Chondrocyte (in vitro differentiated cells): ENCODE measurements at regions not wholly inside any gene's neighbourhood (a gene's known extent, or its start where the extent isn't known, plus 50 kb on each side); places are given as distances from the start of the nearest gene placed in this dataset.

Experiments used
- DNase-seq: peaks from one replicate; pipeline ENCODE4 v3.0.0; 2021; ENCODE audit warnings: mixed read lengths, low spot score
- H3K27ac Mint-ChIP-seq: one replicate; pipeline ENCODE4 v1.8.0; 2021; ENCODE audit warnings: mild to moderate bottlenecking, moderate library complexity, mixed read lengths; ENCODE audit not compliant: unreplicated experiment
- H3K27me3 Mint-ChIP-seq: 2 replicates; pipeline ENCODE4 v1.8.0; 2021; ENCODE audit warnings: low read depth, mixed read lengths
- H3K36me3 Mint-ChIP-seq: 2 replicates; pipeline ENCODE4 v1.8.0; 2021; ENCODE audit warnings: low read depth, mixed read lengths
- H3K4me1 Mint-ChIP-seq: 2 replicates; pipeline ENCODE4 v1.8.0; 2021; ENCODE audit warnings: low read depth, mild to moderate bottlenecking, mixed read lengths
- H3K4me3 Mint-ChIP-seq: one replicate; pipeline ENCODE4 v1.8.0; 2021; ENCODE audit warnings: mild to moderate bottlenecking, moderate library complexity, mixed read lengths; ENCODE audit not compliant: unreplicated experiment
- H3K9me3 Mint-ChIP-seq: 2 replicates; pipeline ENCODE4 v1.8.0; 2021; ENCODE audit warnings: low read depth, mixed read lengths
- TF ChIP-seq, protein P1 (sequence below): fragments of 200-600 bp; sonication (generic); IDR thresholded peaks from 2 replicates; pipeline ENCODE4 v1.5.0; 2021; ENCODE audit warnings: antibody characterized with exemption, mild to moderate bottlenecking, moderate library complexity

DNA sequence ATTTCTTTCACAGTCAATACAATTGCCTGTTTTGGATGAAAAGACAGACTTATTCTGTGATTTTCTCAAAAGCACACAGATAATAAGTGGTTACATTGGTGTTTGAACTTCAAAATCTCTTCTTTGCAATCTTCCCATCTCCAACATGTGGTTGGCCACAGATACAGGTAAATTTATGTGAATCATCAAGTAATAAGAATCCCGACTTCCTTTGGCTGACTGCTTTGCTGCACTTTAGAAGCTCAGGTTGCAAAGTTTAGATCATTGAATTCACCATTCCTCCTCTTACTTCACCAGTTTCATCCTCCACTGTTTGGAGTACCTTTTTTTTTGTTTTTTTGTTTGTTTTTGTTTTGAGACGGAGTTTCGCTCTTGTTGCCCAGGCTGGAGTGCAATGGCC, 56.5 kb upstream of the ADRB2 start:
- TF ChIP-seq, protein P1, sequence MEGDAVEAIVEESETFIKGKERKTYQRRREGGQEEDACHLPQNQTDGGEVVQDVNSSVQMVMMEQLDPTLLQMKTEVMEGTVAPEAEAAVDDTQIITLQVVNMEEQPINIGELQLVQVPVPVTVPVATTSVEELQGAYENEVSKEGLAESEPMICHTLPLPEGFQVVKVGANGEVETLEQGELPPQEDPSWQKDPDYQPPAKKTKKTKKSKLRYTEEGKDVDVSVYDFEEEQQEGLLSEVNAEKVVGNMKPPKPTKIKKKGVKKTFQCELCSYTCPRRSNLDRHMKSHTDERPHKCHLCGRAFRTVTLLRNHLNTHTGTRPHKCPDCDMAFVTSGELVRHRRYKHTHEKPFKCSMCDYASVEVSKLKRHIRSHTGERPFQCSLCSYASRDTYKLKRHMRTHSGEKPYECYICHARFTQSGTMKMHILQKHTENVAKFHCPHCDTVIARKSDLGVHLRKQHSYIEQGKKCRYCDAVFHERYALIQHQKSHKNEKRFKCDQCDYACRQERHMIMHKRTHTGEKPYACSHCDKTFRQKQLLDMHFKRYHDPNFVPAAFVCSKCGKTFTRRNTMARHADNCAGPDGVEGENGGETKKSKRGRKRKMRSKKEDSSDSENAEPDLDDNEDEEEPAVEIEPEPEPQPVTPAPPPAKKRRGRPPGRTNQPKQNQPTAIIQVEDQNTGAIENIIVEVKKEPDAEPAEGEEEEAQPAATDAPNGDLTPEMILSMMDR: no peak
- Mint-ChIP-seq H3K4me3 (no peak overlapping the region), H3K27me3 (peaks cover 30% of the 10 kb centered on the region)

DNA sequence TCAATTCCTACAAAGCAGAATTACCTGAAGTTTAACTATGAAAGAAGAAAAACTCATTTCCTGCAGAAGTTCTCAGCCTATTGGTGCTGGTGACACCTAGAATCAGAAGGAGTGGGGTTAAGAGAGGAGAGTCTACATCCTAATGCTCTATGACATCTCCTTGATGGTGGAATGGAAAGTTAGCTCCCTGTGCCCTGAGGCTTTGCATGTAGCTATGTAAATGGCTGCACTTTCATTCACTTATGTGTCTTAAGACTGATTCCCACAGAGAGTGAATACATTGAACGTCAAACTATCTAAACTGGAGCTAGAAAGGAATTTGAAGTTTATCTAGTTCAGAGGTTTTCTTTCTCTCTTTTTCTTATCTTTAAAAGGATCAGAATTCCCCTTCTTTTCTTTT, 52.1 kb upstream of the ADRB2 start:
- no peaks in the 10 kb centered on the region for H3K9me3 Mint-ChIP-seq
- peaks cover 10% of the 10 kb centered on the region for H3K27me3 Mint-ChIP-seq
- no peak for DNase-seq
- H3K4me3 Mint-ChIP-seq: no peak overlapping the region
- TF ChIP-seq, protein P1: no peak
- no peaks in the 10 kb centered on the region for H3K36me3 Mint-ChIP-seq
- H3K27ac Mint-ChIP-seq: no peak overlapping the region
- H3K4me1 Mint-ChIP-seq: peaks cover 9% of the 10 kb centered on the region

More for the DNA sequence above, 56.5 kb upstream of the ADRB2 start:
- no peak for DNase-seq
- Mint-ChIP-seq H3K36me3 (no peaks in the 10 kb centered on the region), H3K4me1 (no peaks in the 10 kb centered on the region), H3K9me3 (no peaks in the 10 kb centered on the region), H3K27ac (no peak overlapping the region)

DNA sequence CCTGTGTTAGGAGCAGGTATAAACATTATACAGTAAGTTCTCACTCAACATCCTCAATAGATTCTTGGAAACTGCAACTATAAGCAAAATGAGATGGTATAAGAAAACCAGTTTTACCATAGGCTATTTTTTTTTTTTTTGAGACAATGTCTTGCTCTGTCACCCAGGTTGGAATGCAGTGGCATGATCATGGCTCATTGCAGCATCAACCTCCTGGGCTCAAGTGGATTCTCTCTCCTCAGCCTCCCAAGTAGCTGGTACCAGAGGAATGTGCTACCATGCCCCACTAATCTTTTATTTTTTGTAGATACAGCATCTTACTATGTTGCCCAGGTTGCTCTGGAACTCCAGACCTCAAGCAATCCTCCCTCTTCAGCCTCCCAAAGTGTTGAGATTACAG, 50.1 kb upstream of the ADRB2 start:
- no peak overlapping the region for H3K27ac Mint-ChIP-seq
- H3K4me3 Mint-ChIP-seq: no peak overlapping the region
- peaks cover 9% of the 10 kb centered on the region for H3K4me1 Mint-ChIP-seq
- H3K27me3 Mint-ChIP-seq: peaks cover 10% of the 10 kb centered on the region
- no peak for DNase-seq
- TF ChIP-seq, protein P1: no peak
- no peaks in the 10 kb centered on the region for H3K36me3 Mint-ChIP-seq
- no peaks in the 10 kb centered on the region for H3K9me3 Mint-ChIP-seq
